ENCODE measurements at regions not wholly inside any gene's neighbourhood (a gene's known extent, or its start where the extent isn't known, plus 50 kb on each side); places are given as distances from the start of the nearest gene placed in this dataset.

DNA sequence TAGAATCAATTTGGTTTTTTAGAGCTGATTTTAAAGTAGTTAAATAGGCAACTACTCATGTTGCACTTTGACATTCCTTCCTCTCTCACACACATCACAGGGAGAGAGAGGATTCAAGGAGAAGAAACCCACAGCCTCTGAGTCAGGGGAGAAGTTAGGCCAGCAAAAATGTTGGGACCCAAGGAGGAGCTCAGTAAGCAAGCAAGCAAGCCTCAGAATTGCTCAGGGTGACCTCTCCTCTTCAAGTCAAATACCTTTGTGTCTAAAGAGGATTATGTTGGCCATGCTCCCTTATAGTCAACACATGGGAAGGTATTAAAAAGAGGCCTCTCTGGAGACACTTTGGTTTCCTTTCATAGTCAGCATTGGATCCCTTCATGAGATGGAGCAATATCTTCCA lies 80.5 kb upstream of the WARS2 start:
- H3K27ac ChIP-seq, result no peak overlapping the region
- H3K9me3 ChIP-seq, result no peaks in the 10 kb centered on the region
- no peak overlapping the region for H3K4me3 ChIP-seq
- no peaks in the 10 kb centered on the region for H3K36me3 ChIP-seq
- H4K20me1 ChIP-seq, result no peaks in the 10 kb centered on the region
- H3K4me1 ChIP-seq, result no peaks in the 10 kb centered on the region
- no peaks in the 10 kb centered on the region for H3K27me3 ChIP-seq
- no peak overlapping the region for H3K4me2 ChIP-seq
- no peak overlapping the region for H3K9ac ChIP-seq
- no peak for TF ChIP-seq Cebpa-rat (IDR thresholded peaks at IDR 0.05)

DNA sequence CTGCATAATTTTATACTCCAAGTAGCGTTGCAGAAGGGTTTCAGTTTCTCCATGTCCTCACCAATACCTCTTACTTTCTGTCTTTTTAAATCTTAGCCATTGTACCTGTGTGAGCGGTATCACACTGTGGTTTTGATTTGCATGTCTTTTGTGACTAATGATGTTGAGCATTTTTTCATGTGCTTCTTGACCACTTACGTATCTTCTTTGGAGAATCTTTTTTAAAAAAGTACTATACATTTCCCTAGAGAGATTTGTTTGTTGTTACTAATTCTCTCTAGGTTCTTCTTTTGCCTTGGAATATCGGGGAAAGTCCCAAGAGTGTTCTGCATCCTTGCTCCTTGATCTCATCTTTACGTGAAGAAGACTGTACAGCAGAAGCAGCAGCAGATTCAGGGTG lies 81.8 kb upstream of the WARS2 start:
- Histone ChIP-seq H3K9ac (no peak overlapping the region), H3K9me3 (no peaks in the 10 kb centered on the region), H3K27ac (no peak overlapping the region), H3K27me3 (no peaks in the 10 kb centered on the region), H3K4me2 (no peak overlapping the region), H3K36me3 (no peaks in the 10 kb centered on the region), H3K4me3 (no peak overlapping the region), H4K20me1 (no peaks in the 10 kb centered on the region), H3K4me1 (peaks cover 9% of the 10 kb centered on the region)
- no peak for TF ChIP-seq Cebpa-rat (IDR thresholded peaks at IDR 0.05)

DNA sequence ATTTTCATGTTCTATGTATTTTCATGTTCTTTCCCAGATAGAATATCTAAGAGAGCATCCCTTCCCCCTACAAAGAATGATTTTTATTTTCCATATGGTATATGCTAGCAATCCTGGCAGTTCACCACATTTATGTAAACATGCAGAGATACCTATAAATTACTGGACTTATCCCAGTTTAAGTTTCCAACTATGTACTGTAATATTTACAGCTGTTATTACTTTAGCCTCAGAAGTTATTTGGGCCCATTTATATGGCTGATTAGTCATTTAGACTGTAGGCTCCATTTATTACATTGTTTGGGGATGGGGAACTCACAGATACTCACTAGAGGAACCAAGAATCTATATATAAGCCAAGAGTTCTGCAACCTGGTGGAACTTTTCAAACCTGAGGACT lies 84.8 kb upstream of the WARS2 start:
- Histone ChIP-seq H3K9me3 (no peaks in the 10 kb centered on the region), H3K36me3 (no peaks in the 10 kb centered on the region), H3K4me1 (peaks cover 21% of the 10 kb centered on the region), H3K9ac (no peak overlapping the region), H3K27me3 (no peaks in the 10 kb centered on the region), H3K27ac (no peak overlapping the region), H3K4me2 (no peak overlapping the region), H4K20me1 (no peaks in the 10 kb centered on the region), H3K4me3 (no peak overlapping the region)
- no peak for TF ChIP-seq Cebpa-rat (IDR thresholded peaks at IDR 0.05)

DNA sequence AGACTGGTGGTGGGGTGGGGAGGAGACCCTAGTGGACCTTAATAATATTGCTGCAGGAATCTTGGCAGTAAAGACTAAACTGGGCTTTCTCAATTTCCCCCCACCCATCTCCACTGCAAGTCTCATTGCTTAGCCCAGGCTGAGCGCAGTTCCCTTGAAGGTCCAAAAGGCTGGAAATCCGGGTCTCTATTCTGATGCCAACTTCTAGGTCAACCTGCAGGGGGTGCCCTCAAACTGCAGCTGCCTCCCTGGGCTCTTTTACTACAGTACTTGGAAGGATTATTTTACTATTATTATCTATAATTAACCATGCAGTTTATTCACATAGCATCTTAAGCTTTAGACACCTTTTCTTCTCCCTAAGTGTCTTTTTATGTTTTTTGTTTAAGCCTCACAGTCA lies 85.4 kb upstream of the WARS2 start:
- no peak for TF ChIP-seq Cebpa-rat (IDR thresholded peaks at IDR 0.05)
- H3K9ac ChIP-seq, result no peak overlapping the region
- no peak overlapping the region for H3K27ac ChIP-seq
- no peaks in the 10 kb centered on the region for H4K20me1 ChIP-seq
- H3K27me3 ChIP-seq, result no peaks in the 10 kb centered on the region
- peaks cover 21% of the 10 kb centered on the region for H3K4me1 ChIP-seq
- H3K36me3 ChIP-seq, result no peaks in the 10 kb centered on the region
- H3K4me3 ChIP-seq, result no peak overlapping the region
- no peak overlapping the region for H3K4me2 ChIP-seq
- no peaks in the 10 kb centered on the region for H3K9me3 ChIP-seq

DNA sequence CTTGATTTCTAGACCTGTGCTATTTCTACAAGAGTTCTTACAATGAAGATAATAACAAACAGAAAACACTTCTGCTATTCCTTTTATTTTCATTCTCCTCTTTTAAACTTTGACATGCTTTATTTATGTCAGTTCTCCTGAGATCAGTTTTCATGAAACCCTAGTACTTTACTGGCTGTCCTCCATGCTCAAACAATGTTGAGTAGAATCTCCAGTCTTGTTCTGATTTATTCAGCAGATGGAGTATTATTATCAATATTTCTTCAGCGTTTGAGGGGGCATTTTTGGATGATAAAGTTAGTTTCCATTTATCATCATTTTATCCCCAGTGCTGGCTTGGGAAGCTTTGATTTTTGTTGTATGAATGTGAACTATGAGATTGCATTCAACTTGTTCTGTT lies 85.9 kb upstream of the WARS2 start:
- no peak overlapping the region for H3K4me2 ChIP-seq
- peaks cover 21% of the 10 kb centered on the region for H3K4me1 ChIP-seq
- no peaks in the 10 kb centered on the region for H3K27me3 ChIP-seq
- TF ChIP-seq Cebpa-rat (IDR thresholded peaks at IDR 0.05), result no peak
- H4K20me1 ChIP-seq, result no peaks in the 10 kb centered on the region
- H3K36me3 ChIP-seq, result no peaks in the 10 kb centered on the region
- H3K4me3 ChIP-seq, result no peak overlapping the region
- H3K9me3 ChIP-seq, result no peaks in the 10 kb centered on the region
- no peak overlapping the region for H3K9ac ChIP-seq
- no peak overlapping the region for H3K27ac ChIP-seq

DNA sequence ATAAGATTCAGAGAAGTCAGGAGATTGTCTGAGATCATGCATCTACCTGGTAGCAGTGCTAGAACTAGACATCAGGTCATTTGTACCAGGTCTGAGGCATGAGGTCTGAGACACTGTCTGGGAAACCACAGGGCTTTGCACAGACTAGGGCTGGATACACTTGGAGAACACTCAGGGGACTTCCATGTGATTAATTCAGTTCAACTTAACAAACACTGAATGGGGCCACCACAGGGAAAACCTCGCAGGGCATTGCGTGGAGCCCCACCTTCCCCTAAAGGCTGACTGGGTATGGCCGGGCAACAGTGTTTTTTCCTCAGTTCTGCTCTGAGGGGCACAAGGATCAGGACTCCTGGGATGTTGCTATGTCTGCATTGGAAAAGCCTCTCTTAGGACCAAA lies 86.5 kb upstream of the WARS2 start:
- H3K27me3 ChIP-seq, result no peaks in the 10 kb centered on the region
- H3K4me1 ChIP-seq, result peaks cover 21% of the 10 kb centered on the region
- peak overlapping the region; percentile 6; the same call in 1 of the 2 replicates for H3K9ac ChIP-seq
- H4K20me1 ChIP-seq, result no peaks in the 10 kb centered on the region
- TF ChIP-seq Cebpa-rat (IDR thresholded peaks at IDR 0.05), result no peak
- peak overlapping the region; percentile 49 for H3K27ac ChIP-seq
- no peaks in the 10 kb centered on the region for H3K9me3 ChIP-seq
- no peak overlapping the region for H3K4me3 ChIP-seq
- peak overlapping the region; percentile 69 for H3K4me2 ChIP-seq
- no peaks in the 10 kb centered on the region for H3K36me3 ChIP-seq

DNA sequence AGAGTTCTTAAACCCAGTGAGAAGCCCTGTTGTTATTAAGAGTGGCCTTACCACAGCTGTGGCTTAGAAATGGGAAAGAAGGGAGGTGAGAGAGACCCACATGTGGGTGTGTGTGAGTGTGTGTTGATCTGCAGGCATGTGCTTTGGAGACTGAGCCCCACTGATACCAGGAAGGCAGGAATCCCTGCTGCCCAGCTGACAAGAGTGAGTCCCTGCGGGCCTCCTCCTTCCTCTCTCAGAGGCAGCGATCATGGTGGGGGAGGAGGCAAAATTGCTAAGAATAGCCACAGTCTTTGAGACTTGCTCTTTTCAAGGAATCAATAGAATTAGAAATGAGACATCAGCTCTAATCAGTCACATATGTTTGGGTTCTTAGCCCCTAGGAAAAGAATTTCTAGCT lies 87.0 kb upstream of the WARS2 start:
- H3K27ac ChIP-seq, result peak overlapping the region; percentile 49
- no peaks in the 10 kb centered on the region for H4K20me1 ChIP-seq
- no peaks in the 10 kb centered on the region for H3K9me3 ChIP-seq
- no peak overlapping the region for H3K4me3 ChIP-seq
- no peaks in the 10 kb centered on the region for H3K36me3 ChIP-seq
- H3K4me2 ChIP-seq, result peak overlapping the region; percentile 69
- TF ChIP-seq Cebpa-rat (IDR thresholded peaks at IDR 0.05), result no peak
- H3K9ac ChIP-seq, result no peak overlapping the region; the same call in 1 of the 2 replicates
- H3K4me1 ChIP-seq, result peaks cover 21% of the 10 kb centered on the region
- H3K27me3 ChIP-seq, result no peaks in the 10 kb centered on the region

DNA sequence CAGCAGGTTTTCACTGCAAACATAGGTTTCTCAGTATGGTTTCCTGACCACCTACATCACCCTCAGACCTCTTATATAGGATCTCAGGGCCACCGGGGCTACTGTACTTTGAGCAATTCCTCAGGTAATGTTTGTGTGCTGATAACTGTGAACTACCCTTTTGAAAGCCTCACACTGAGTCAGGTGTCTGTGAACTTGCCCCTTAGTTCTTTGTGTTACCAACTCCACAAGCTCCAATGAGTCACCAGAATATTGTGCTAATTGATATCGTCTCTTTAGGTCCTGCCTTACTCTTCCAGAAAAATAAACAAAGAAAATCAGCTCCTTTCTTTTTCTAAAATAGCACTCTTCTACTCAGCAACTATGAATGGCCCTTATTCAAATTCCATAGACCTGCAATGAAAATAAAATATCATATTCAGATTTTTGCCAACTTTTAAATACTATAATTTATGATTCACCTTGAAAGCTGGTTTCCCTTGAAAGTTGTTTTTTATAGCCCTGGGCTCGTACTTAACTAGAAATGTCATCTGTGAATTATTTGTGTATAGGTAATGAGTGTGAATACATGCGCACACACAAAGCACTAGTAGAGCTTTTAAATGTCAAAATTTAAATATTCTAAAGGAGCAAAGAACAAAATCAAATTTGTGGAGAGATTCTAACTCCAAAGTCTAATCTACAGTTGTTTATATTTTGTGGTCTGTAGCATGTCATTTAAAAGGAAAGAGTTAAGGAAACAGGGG lies 88.1 kb upstream of the WARS2 start:
- Histone ChIP-seq H3K4me3 (no peak overlapping the region), H3K4me1 (peaks cover 21% of the 10 kb centered on the region), H3K4me2 (peak overlapping the region; percentile 69), H3K9ac (no peak overlapping the region), H3K27me3 (no peaks in the 10 kb centered on the region), H4K20me1 (no peaks in the 10 kb centered on the region), H3K36me3 (no peaks in the 10 kb centered on the region), H3K27ac (no peak overlapping the region), H3K9me3 (no peaks in the 10 kb centered on the region)
- no peak for TF ChIP-seq Cebpa-rat (IDR thresholded peaks at IDR 0.05)

DNA sequence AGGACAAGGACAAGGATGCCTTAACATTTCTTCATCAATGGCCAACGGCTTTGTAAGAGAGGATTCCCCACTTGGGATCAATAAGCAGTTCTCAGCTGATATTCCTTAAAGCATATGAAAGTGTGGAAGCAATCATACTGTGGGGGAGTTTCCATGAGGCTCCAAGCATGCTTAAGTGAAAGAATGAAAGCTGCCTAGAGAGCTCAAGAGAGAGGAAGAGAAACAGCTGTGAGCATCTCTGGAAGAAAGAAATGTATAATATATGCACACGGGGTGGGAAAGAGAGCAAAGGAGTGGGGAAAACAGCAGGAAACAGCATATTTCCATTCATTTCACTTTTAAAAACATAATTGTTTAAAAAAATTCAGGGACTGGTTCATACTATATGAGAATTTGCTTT lies 94.7 kb upstream of the WARS2 start:
- Histone ChIP-seq H3K4me3 (no peak overlapping the region), H3K27ac (no peak overlapping the region), H3K9ac (no peak overlapping the region), H3K36me3 (no peaks in the 10 kb centered on the region), H3K27me3 (no peaks in the 10 kb centered on the region), H3K4me2 (no peak overlapping the region), H4K20me1 (no peaks in the 10 kb centered on the region), H3K9me3 (no peaks in the 10 kb centered on the region), H3K4me1 (no peaks in the 10 kb centered on the region)
- TF ChIP-seq Cebpa-rat (IDR thresholded peaks at IDR 0.05), result no peak

DNA sequence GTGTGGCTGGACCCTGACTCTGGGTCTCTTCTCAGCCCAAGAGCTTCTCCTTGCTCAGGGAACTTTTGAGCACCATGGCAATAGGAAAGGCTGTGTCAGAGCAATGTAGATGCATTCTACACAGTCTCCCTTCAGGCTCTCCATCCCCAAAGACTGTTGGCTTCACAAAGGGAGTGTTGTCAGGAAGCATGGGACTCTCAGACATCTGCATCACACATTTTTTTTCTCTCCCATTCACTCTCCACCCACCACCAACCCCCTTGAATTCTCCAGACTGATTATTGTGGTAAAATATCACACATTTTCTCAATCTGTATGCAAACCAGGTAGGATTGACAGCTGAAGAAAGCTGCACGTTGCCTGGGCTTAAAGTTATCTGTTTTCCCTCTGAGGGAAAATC lies 105.4 kb upstream of the WARS2 start:
- Histone ChIP-seq H4K20me1 (no peaks in the 10 kb centered on the region), H3K27me3 (no peaks in the 10 kb centered on the region), H3K27ac (no peak overlapping the region), H3K4me2 (no peak overlapping the region), H3K9ac (no peak overlapping the region), H3K36me3 (no peaks in the 10 kb centered on the region), H3K4me3 (no peak overlapping the region), H3K4me1 (no peaks in the 10 kb centered on the region), H3K9me3 (no peaks in the 10 kb centered on the region)
- TF ChIP-seq Cebpa-rat (IDR thresholded peaks at IDR 0.05), result no peak

DNA sequence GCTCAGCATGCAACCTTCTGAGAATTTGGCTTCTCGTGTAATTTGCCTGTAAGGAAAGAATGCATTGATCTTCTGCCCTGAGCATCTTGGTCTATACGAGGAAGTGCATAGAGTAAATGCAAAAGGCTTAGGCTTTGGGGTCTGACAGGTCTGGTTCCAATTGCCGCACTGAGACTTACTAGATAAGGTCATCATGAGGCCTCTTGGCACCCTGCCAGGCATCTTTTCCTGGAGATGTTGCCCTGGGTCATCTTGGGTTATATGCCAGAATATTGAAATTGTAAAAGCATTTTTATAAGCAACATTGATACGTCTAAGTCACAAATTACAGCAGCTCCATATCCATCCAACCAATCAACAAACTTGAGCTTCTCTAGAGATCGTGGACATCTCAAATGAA lies 108.8 kb upstream of the WARS2 start:
- H3K4me1 ChIP-seq, result no peaks in the 10 kb centered on the region
- H3K9ac ChIP-seq, result no peak overlapping the region
- no peaks in the 10 kb centered on the region for H3K9me3 ChIP-seq
- no peaks in the 10 kb centered on the region for H4K20me1 ChIP-seq
- no peak for TF ChIP-seq Cebpa-rat (IDR thresholded peaks at IDR 0.05)
- H3K4me2 ChIP-seq, result no peak overlapping the region
- no peak overlapping the region for H3K27ac ChIP-seq
- H3K4me3 ChIP-seq, result no peak overlapping the region
- no peaks in the 10 kb centered on the region for H3K36me3 ChIP-seq
- no peaks in the 10 kb centered on the region for H3K27me3 ChIP-seq

All from BLaER1 (cell line).